Activated CD4-positive, CD25-positive, alpha-beta regulatory T cell treated with anti-CD3 and anti-CD28 coated beads, Interleukin-2, amount 50 U/mL, for 24 hours (primary cell): ENCODE measurements at regions not wholly inside any gene's neighbourhood (a gene's known extent, or its start where the extent isn't known, plus 50 kb on each side); places are given as distances from the start of the nearest gene placed in this dataset.

Experiments
- ATAC-seq, 2 donors: fragments of 150-1000 bp; cut with Tn5 transposase; one replicate each; pipeline ENCODE4 v1.10.0; 2021; ENCODE audit warnings: mild to moderate bottlenecking in 1 of 2, moderate library complexity in 1 of 2

DNA sequence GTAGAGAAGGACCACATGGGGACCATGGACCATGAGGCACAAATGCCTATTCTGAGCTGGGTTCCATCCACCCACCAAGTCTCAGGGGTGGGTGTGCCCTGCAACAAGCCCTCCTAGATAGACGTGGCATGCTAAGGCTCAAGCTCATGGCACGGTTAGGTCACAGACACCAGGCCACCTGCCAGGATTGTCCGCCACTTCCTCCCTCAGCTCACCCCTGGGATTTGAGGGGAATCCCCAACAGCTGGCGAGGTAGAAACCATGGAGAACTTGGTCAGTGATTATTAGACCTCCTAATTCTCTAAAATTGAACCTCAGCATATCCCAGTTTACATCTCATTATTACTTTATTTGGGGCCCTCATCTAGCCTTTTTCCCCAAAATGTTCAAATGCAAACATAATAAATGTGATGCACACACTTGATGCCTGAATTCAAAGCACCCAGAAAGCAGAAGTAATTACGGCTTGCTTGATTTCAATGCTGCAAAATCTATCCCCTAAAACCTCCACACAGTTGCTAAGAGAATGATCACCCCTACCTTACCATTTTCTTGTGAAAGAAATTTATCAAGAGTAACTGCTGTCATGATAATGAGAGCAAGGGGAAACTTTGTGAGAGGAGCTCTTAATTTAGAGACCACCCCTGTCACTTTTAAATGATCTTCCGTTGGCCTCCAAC is 366.6 kb upstream of the PFKP start:
- ATAC-seq = no peak

DNA sequence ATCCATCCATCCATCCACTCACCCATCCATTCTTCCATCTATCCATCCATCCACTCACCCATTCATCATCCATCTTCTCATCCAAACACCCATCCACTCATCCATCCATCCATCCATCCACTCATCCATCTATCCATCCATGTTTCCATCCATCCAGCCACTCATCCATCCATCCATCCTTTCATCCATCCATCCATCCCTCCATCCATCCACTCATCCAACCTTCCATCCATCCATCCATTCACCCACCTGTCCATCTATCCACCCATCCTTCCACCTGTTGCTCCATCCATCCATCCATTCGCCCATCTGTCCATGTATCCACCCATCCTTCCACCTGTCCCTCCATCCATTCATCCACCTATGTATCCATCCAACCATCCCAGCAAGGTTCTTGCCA is 378.4 kb upstream of the PFKP start:
- ATAC-seq = no peak

DNA sequence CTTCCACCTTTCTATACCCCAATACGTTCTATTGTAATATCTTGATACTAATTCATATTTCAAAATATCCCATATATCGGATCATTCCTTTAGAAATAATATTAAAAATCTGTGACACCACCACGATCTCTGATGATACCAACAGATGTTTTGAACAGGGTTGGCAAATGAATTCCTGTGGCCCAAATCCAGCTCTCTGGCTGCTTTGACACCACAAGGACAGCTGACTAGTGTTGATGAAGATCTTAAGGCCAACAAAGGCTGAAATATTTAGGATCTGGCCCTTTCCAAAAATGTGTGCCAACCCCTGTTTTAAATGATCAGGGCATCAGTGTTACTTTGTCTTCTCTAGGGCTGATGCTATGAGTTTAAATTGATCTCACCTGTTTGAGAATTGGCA is 380.7 kb upstream of the PFKP start:
- no peak for ATAC-seq

DNA sequence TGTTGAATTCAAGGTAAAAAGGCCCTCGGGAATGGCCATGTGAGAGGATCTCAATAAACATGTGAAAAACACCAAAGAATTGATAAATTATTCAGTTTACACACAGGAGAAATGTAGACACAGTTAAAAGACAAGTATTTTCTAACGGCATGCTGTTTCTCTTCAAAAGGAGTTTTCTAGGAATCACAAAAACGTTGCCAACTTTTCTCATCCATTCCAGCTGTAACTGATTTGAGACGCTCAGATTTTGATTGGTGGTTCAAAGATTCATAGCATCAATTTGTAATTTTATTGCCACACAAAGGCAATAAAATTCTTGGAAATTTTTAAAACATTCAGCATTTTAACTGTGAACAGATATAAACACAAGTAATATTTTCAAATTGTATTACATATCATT is 384.9 kb upstream of the PFKP start:
- ATAC-seq = no peak

DNA sequence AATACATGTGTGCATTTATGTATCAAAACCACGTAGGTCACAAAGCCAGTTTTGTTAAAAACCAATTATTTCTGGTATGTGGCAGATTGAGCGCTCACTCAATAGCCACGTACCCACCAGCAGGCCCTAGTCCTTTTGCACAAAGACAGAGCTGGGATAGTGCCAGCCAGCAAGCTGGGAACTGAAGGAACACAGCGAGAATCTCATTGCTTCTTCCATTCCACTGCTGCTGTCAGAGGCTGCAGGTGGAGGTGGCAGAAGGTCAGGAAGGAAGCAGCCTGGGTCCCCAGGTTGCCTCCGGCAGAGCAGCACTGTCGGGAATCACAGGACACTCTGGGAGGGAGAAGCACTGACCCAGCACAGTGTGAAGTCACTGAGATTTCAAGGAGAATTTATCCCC is 385.5 kb upstream of the PFKP start:
- ATAC-seq = no peak

GRCh38 chr10:2680821-2681220 is 386.5 kb upstream of the PFKP start:
- no peak for ATAC-seq

GRCh38 chr10:2679646-2680045 is 387.7 kb upstream of the PFKP start:
- ATAC-seq = no peak

- ATAC-seq = no peak
These were observed 390.9 kb upstream of the PFKP start for GRCh38 chr10:2676455-2676854.

DNA sequence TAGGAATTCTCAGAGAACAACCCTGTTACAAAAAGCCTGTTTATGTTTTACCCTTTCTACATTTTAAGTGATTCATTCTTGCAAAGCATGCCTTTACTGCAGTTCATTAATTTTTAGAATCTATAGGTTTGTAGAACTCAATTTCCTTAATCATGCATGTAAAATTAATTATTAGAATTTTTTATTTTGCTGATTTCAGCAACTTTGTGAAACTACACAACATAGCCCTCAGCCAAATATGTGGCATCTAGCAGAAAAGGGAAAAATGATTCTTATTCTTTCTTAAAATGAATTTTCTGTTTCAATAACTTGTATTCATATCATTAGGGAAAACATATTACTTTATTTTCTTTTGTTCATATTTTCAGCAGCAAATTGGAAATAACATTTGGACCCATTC is 392.9 kb upstream of the PFKP start:
- no peak for ATAC-seq

- no peak for ATAC-seq
These were observed 396.5 kb upstream of the PFKP start for GRCh38 chr10:2670864-2671263.

DNA sequence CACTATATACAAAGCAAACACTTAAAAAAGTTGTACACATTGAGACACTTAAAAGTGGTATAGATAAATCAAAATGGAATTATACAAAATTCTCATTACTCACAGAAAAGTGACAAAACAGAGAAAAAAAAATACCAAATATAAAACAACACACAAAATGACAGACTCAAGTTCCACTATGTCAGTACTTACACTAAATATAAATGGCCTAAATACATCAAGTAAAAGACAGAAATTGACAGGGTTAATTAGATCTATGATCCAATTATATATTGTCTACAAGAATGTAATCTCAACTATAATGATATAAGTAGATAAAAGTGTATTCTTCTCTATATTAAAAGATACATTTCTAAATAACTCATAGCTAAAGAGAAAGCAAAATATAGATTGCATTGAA is 401.6 kb upstream of the PFKP start:
- no peak for ATAC-seq

DNA sequence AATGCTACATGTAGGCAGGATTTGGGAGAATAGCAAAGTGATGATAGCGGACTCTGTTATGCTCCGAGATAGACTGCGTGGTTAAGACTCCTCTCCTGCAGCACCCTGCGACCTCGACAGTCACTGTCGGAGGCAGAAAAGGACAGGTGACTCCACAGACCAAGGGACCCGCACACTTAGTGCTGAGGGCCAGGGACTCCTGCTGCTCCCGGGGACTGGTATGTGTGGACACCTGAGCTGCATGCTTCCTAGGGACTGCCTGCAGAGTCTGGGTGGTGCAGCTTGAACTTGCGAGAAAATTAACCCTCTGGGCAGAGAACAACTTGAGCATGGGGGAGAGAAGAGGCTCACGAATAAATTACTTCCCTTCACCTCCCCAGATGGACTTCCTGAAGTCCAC is 407.1 kb upstream of the PFKP start:
- ATAC-seq = no peak

DNA sequence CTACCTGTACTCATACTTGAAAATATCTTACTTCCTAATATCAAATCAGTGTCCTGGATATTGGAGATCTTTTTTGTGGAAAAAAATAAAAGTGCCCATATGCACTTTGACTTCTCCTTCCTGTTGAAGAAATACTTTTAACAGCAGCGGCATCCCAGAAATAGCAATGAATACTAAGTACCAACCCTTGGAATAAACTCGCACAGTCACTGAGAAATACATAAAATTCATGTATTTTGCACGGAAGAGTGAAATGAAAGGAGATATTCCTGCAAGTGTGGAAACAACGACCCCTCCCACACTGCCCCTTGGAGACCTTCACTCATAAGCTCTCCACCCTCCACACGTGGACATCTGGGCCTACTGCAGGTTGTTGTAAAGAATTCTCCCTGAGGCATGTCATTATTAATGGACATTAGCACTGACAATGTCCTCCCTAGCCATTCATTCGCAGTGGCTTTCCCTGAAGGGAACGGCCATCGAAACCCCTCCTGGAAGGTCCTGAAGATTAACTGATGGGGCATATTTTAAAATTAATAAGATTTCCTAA is 407.6 kb upstream of the PFKP start:
- ATAC-seq = no peak

DNA sequence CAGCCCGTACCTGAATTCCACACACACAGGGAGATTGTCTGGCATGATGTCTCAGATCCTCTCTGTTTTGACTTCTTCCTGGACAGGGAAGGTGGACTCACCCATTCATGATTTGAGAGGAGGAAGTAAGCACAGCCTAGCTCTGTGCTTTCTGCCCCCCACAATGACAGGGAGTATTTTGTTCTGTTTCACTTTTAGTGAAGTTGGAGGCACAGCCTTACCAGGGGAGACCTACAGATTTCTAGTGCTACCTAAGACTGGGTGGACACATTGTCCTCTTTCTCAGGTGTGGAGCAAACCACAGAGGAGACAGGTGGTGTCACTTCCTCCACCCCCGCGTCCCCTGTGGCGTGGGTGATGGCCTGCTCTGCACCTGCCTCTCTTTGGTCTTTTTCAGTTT is 408.6 kb upstream of the PFKP start:
- no peak for ATAC-seq

- no peak for ATAC-seq
These were observed 417.0 kb upstream of the PFKP start for GRCh38 chr10:2650328-2650727.

DNA sequence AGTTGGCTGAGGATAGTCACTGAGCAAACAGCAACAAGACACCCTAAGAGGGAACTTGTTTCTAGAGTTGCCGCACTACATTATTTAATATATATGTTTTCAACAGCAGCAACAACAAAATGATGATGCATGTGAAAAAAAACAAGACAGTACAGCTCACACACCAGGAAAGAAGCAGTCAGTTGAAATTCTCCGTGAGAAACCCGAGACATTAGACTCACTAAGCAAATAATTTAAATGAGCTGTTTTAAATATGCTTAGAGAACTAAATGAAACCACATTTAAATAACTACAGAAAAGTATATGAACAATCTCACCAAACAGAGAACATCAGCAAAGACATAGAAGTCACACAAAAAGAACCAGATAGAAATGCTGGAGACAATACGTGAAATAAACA is 426.3 kb upstream of the PFKP start:
- no peak for ATAC-seq

- no peak for ATAC-seq
These were observed 433.7 kb upstream of the PFKP start for GRCh38 chr10:2633630-2634029.

GRCh38 chr10:2631557-2632205 is 435.7 kb upstream of the PFKP start:
- no peak for ATAC-seq

DNA sequence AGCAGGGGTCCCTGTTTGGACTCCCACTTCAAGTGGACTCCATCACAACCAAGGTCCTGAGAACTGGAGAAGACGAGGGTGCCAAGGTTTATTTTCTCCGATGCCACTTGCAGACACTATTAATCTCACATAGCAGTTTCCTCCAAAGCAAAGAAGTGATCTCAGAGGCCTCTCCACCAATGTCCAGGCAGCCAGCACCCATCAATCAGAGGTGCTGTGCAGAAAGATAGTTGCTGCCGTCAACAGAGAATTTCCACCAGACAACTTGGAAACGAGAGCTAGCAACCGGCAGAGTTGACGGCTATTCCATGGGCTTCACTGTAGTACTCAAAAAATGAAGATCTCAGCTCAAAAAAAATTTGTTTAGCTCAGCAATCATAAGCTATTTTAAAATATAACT is 438.6 kb upstream of the PFKP start:
- ATAC-seq = no peak

- no peak for ATAC-seq
These were observed 439.4 kb upstream of the PFKP start for GRCh38 chr10:2627969-2628368.

DNA sequence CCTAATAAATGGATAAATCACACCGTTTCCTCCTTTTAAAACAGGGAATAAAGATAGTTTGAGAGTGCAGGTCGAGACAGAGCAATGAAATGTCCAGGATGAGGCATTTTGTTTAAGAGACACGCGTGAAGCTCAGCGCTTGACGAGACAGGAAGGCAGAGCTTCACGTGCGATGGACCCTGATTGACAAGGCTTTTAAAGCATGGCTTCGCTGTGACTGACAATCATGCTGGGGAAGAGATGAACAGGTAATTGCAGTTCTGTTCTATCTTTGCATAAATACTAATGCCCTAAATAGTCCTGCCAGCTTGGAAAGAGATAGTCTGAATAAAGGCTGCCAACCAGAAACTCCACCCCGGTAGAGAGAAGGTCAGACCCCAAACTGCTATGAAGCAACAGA is 442.3 kb upstream of the PFKP start:
- no peak for ATAC-seq

GRCh38 chr10:2623675-2624274 is 443.6 kb upstream of the PFKP start:
- ATAC-seq = no peak

DNA sequence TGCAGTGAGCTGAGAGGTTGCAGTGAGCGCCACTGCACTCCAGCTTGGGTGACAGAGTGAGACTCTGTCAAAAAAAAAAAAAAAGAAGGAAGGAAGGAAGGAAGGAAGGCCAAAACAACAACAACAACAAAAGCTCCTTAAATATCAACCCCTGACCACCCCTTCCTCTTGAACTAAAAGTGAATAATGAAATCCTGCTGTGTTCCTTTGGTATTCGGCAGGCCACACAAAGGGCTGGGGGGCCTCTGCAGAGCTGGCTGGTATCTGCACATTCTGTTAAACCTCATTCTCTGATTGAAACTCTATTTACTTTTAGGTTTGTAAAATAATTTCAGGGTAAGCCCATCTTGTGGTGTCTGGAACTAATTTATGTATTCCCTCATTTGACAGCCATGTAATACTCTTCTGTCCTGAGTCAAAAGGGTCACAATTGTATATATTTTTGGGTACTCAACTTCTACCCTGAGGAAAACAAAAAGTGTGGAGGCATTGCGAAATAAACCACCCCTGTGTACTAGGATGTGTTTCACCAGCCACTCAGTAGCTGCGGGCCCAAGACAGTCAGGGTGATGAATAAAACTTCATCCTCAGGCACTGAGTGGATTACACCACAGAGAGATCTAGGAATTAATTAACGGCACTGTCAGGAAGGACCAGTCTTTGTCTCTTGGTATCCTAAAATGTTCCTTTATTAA is 446.4 kb upstream of the PFKP start:
- no peak for ATAC-seq

- ATAC-seq = no peak
These were observed 447.4 kb upstream of the PFKP start for GRCh38 chr10:2619916-2620315.
